ENCODE measurements at regions not wholly inside any gene's neighbourhood (a gene's known extent, or its start where the extent isn't known, plus 50 kb on each side); places are given as distances from the start of the nearest gene placed in this dataset.

DNA sequence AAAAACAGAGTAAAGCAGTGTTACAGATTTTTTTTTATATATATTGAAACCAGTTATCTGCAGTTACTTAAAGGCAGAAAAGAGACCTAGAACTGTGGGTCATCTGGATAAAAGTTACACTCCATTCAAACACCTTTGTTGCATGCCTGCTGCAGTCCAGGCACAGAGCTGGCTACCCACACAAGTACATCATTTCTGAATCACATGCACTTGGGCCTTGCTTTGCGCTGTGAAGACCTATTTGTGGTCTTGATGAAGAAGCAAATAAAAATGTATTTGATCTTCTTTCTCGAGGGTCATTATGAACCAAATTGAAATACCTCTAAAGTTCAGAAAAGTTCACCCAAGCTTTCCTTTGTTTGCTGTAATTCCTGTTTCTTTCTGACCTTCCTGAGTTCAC is 503.0 kb upstream of the ZNF608 start:
- TF ChIP-seq POLR2AphosphoS5 (IDR thresholded peaks at IDR 0.05) (no peak), CTCF (IDR thresholded peaks at IDR 0.05) (no peak), POLR2A (IDR thresholded peaks at IDR 0.05) (no peak), EP300 (IDR thresholded peaks at IDR 0.05) (no peak)

Measured in suprapubic skin (tissue), 4 donors.